CD4-positive, alpha-beta T cell treated with Interferon alpha-2 for 1 hour (primary cell): ENCODE measurements at regions not wholly inside any gene's neighbourhood (a gene's known extent, or its start where the extent isn't known, plus 50 kb on each side); places are given as distances from the start of the nearest gene placed in this dataset.
"Not testable (repeated sequence)": the region's sequence is repeated elsewhere in the genome, so short reads cannot be mapped to it uniquely, and the experiment has no call there.

Experiments
- DNase-seq, 2 donors: peaks; one replicate each; pipeline ENCODE4 v3.0.0-alpha.2; 2020 to 2022

DNA sequence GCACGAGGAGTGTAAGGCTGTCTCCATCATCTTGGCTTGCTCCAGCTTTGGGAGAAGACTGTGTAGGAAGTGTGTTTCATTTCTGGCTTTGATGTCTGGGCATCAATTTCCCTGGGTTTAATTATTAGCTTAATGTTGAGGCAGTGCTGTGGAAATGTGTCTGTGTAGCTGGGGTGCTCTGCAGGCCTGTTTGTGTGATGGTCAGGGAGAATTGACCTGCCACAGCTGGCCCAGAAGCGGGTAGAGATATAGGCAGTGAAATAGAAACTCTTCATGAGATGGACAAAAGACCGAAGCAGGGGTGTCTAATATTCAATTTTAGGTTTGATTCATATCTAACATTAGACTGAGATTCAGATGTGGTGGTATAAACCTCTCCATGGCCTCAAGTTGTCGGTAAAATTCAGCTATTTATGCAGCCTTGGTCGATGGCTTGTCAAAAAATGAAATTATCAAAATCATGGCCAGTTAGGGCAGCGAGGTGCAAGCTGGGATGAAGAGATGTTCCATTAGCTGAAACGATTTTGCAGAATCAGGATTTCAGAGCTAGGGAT, 95.3 kb upstream of the SNX9 start:
- DNase-seq, result no peak

DNA sequence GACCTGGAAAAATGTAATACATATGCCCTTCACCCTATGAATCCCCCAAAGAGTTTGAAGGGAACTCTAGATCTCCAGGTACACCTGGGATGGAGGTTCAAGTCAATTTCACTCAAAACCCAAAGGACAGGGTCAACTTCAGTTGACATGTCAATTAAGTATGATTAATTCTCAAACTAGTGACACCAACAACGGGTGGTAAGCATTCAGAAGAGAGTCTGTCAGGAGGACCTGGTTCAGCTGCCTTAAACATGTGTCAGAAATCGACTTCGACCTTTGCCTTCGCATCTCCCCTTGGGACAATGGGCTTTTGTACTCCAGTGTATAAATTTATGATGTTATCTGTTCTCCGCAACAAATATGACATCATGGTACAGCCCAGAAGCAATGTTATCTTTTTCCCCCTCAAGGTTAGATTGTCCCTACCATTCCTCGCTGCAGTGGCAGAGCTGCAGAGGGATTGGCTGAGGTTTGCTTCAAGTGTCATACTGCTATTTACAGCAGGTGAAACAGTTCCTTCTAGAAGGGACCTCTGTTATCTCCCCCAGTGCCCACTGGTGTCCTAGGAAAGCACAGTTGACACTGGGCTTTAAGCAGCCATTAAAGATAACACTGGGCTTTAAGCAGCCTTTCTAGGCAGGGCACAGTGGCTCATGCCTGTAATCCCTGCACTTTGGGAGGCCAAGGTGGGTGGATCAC, 94.7 kb upstream of the SNX9 start:
- no peak for DNase-seq

DNA sequence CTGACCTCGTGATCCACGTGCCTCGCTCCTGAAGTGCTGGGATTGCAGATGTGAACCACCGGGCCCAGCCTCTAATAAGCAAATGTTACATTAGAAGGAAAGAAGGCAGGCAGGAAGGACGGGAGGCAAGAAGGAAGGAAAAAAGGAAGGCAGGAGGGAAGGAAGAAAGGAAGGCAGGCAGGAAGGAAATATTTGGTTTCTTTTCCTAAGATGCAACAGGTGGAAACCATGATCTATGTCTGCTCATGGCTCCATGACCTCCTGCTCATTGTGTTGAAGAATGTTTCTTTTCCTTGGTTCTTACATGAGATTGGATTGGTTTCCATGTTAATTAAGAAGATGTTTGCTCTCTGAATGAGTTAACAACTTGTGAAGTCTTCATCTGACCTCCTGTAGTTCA, 91.8 kb upstream of the SNX9 start:
- DNase-seq, result no peak

DNA sequence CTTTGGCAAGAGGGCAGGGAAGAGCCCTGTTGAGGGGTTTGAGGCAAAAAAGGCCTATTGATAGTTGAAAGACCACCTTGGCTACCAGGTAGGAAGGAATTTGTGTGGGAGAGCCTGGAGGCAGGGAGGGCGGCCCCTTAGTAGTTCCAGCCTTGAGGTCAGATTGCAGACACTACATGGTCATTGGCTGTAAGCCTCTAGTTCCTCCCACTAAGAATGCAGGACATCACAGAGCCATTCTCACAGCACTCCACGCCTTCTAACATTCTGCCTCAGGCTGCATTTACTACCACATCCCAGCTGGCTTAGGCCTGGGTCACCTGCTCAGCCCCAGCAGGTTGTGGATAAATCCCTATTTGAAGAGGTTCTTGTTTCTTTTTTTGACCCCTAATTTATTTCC, 91.0 kb upstream of the SNX9 start:
- no peak for DNase-seq

DNA sequence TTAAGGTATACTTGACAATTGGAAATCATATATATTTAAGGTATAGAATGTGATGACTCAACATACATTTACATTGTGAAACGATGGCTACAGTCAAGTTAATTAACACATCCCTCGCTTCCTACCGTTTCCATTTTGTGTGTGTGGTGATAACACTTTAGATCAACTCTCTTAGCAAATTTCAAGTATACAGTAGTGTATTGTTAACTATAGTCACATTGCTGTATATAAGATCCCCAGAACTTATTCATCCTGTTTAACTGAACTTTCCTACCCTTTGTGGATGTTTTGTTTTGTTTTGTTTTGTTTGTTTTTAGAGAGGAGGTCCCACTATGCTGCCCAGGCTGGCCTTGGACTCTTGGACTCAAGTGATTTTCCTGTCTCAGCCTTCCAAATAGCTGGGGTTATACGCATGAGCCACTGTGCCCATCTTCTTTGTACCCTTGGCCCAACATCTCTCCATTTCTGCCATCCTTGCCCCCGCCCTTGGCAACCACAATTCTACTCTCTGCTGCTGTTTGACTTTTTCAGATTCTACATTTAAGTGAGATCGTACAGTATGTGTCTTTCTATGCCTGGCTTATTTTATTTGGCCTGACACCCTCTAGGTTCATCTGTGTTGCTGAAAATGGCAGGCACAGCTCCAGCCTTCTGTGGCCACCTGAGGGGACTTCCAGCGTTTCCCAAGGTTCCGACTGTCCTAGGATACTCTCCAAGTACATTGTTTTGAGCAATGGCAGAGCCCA, 90.5 kb upstream of the SNX9 start:
- DNase-seq, result no peak

DNA sequence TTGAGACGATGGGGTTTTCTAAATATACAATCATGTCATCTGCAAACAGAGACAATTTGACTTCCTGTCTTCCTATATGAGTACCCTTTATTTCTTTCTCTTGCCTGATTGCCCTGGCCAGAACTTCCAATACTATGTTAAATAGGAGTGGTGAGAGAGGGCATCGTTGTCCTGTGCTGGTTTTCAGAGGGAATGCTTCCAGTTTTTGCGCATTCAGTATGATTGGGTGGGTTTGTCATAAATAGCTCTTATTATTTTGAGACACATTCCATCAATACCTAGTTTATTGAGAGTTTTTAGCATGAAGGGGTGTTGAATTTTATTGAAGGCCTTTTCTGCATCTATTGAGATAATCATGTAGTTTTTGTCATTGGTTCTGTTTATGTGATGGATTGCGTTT, 86.5 kb upstream of the SNX9 start:
- not testable (repeated sequence) for DNase-seq

DNA sequence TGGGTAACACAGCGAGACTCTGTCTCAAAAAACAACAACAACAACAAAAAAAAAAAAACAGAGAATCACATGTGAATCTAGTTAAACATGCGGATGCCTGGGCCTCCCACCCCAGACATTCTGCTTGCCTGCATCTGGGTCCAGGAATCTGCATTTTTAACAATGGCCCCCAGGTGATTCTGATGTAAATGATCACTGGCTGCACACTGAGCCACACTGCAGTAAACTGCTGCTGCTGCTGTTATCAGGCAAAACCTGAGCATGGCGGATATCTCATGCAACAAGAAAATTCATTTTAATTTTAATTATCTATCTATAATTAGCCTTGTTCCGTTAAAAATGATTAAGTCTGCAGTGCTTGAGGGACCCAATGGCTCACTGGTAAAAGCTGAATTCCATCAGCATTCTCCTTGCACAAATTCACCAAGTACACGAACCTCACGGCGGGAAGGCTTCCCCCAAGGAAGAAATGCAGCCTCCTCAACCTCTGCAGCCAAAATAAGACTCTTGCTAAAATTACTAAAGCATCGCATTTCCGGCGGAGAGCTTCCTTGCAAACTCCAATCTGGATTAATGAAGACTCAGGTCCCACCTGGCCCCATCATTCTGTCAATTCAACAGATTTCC, 81.6 kb upstream of the SNX9 start:
- no peak for DNase-seq

DNA sequence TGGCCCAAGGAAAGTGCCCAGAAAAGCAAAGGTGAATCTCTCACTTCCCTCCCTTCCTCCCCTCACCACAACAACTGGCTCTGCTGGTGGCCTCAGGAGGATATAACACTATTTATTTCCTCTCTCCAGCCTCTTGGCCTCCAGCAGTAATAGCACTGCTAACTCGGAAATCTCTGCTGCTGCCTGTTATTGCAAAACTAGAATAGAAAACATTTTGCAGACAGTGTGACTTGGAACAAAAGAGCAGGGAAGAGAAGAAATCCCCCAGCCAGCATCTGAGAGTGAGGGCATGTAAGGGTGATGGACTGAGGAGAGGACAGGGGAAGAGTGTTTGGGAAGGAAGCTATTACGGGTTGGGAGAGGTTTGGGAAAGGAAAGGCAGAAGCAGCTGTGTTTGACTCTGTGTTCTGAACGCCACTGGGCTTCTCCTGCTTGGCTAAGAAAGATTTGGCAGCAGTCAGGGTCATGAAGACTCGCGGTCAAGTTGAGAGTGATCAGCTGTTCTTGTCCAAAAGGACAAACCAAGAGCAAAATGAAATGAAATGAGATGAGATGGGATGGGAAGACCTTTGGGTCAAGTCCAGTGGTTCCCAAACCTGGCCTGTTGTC, 81.0 kb upstream of the SNX9 start:
- DNase-seq, result no peak

DNA sequence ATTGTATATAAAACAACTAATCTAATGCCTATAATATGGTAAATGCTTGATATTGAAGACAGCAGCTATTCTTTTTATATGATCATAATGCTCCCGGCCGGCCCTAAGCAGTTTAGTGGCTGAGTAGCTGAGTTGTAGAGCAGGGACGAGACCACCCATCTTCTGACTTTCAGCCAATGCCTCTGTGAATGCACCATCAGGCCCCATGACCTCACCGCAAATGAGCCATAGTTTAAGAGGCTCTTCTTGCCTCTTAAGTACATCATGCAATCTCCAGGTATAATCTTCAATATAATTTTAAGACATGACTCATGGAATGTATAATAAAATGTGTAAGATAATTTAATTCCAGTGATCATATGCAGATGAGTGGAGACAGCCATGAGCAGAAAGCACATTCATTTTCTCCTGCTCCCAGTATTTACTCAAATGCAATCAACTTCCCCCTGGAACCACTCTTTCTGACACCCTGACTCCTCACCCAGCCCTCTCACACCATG, 78.9 kb upstream of the SNX9 start:
- DNase-seq, result no peak

DNA sequence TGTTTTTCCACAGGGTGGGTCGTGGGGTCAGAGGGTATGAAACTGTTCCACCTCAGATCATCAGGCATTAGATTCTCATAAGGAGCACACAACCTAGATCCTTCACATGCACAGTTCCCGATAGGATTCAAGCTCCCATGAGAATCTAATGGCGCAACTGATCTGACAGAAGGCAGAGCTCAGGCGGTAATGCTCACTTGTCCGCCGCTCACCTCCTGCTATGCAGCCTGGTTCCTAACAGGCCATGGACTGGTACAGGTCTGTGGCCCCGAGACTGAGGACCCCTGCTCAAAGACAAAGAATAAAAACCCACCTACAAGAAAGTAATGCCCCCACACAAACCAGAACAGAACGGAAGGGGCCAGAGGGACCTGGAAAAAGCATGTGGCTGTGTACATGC, 76.1 kb upstream of the SNX9 start:
- DNase-seq, result no peak

DNA sequence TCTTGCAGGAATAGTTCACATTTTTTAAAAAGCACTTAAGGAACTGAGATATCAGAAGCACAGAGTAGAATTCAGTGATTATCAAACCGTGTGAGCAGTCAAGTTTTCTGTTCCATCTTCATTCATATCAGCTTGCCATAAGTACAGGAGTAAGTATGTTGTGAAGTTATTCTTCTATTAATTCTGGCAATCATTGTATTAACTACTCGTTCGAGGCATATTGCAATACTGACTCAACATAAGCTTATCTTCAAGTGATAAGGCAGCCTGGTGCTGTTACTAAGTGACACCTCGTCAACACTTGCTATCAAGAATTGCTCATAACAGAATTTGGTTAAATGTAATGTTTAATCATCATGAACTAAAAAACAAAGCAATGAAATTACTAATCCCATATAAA, 75.7 kb upstream of the SNX9 start:
- no peak for DNase-seq

DNA sequence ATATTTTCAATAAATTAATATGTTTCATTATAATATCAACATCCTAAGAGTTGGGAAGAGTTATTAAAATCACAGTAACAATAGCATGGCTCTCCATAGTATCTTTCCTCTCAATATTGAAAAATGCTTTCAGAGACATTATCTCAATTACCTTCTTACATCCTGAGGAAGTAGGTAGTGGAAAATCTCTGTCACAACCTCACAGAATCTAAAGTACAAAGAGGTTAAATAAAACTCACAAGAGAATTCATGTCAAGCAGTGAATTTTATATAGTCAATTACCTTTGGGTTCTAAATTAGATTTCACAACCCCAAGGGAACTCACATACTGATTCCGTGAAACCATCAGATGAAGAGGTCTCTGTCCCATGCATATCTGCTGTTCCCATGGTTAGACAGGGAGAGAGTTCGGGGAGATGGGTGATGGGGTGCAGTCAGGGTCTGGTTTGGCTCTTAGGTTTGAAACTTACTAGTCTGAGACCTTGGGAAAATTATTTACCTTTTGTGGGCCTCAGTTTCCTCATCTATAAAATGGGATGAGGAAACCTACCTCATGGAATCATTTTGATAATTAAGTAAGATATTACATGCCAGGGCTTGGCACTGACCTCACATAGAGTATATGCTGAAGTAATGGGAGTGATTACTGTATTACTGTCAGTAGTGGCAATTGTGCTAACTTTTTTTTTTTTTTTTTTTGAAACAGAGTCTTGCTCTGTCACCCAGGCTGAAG, 74.0 kb upstream of the SNX9 start:
- DNase-seq, result no peak

DNA sequence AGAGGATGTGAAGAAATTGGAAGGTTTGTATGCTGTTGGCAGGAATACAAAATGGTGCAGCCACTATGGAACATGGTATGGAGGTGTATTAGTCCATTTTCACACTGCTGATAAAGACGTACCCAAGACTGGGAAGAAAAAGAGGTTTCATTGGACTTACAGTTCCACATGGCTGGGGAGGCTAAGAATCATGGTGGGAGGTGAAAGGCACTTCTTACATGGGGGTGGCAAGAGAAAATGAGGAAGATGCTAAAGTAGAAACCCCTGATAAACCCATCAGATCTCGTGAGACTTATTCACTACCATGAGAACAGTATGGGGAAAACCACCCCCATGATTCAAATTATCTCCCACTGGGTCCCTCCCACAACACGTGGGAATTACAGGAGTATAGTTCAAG, 72.1 kb upstream of the SNX9 start:
- not testable (repeated sequence) for DNase-seq

DNA sequence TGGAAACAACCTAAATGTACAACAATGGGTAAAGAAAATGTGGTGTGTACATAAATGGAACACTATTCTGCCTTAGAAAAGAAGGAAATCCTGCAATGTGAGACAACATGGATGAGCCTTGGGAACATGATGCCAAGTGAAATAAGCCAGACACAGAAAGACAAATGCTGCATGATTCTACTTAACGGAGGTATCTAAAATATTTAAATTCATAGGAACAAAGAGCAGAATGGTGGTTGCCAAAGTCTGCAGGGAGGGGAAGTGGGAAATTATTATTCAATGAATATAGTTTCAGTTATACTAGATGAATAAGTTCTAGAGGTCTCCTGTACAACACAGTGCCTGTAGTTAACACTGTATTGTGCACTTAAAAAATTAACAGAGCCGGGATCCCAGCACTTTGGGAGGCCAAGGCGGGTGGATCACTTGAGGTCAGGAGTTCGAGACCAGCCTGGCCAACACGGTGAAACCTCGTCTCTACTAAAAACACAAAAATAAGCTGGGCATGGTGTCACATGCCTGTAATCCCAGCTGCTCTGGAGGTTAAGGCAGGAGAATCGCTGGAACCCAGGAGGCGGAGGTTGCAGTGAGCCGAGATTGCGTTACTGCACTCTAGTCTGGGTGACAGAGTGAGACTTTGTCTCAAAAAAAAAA, 71.4 kb upstream of the SNX9 start:
- DNase-seq, result no peak

DNA sequence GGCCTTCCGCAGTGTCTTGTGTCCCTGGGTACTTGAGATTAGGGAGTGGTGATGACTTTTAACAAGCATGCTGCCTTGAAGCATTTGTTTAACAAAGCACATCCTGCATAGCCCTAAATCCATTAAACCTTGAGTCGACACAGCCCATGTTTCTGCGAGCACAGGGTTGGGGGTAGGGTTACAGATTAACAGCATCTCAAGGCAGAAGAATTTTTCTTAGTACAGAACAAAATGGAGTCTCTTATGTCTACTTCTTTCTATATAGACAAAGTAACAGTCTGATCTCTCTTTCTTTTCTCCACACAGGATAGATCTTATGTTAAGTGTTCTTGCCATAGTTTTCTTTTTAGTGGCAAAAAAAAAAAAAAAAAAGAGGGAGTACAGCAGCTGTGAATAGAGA, 70.2 kb upstream of the SNX9 start:
- not testable (repeated sequence) for DNase-seq

DNA sequence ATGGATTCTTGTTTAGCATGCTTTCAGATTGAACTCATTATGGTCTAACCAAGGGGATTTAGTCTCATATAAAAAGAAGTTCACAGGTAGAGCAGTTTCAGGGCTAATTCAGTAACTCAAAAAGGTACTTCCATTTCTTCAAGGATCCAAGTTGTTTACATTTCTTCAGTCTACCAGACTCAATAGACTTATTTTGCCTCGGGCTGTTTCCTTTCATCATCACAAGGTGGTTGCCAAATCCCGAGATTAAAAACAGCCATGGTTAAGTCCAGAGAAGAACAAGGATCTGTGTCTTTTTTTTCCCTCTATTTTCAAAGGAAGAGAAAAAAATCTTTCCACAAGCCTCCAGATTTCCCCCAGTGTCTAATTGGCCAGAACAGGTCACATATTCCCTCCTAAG, 69.8 kb upstream of the SNX9 start:
- no peak for DNase-seq

DNA sequence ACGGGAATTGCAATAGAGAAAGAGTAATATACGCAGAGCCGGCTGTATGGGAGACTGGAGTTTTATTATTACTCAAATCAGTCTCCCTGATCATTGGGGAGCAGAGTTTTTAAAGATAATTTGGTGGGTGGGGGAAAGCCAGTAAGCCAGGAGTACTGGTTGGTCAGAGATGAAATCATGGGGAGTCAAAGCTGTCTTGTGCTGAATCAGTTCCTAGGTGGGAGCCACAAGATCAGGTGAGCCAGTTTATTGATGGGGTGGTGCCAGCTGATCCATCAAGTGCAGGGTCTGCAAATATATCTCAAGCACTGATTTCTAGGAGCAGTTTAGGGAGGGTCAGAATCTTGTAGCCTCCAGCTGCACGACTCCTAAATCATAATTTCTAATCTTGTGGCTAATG, 69.2 kb upstream of the SNX9 start:
- not testable (repeated sequence) for DNase-seq

DNA sequence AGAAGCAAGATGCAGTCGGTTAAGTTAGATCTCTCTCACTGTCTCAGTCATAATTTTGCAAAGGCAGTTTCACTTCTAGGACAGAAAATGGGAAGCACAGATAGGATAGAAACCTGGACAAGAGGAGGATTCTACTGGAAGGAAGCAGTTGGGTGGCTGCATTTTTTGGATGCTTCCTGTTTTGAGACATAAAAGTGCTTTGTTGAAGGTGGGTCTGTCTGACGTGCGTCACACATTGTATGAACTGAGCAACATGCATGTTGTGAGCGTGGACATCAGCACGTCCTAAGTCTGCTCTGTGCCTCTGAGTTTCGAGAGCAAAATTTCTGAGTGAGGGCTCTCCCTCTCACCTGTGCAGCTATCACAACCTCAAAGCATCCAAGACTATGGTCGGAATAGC, 68.7 kb upstream of the SNX9 start:
- no peak for DNase-seq

DNA sequence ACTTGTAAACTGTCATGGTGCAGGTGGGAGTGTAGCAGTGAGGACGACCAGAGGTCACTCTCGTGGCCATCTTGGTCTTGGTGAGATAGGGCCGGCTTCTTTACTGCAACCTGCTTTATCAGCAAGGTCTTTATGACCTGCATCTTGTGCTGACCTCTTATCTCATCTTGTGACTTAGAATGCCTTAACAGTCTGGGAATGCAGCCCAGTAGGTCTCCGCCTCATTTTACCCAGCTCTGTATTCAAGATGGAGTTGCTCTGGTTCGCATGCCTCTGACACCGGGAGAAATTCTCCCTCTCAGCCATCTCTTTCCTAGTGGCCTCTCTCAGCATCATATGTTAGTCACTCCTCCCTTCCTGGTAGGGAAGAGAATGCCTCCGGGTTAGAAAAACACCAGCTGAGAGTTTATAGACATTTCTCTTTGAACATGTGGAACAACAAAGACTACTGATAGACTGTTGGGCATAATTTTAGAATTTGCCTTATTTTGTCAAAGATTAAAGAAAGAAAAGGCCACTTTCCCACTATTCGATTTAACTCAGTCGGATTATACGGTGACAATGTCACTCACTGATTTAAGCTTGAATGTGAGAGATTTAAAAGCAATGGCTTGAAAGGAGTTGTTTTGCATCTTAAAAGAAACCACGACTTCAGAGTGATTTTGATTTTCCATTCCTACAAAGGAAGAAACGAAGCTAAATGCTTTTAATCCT, 67.9 kb upstream of the SNX9 start:
- no peak for DNase-seq

DNA sequence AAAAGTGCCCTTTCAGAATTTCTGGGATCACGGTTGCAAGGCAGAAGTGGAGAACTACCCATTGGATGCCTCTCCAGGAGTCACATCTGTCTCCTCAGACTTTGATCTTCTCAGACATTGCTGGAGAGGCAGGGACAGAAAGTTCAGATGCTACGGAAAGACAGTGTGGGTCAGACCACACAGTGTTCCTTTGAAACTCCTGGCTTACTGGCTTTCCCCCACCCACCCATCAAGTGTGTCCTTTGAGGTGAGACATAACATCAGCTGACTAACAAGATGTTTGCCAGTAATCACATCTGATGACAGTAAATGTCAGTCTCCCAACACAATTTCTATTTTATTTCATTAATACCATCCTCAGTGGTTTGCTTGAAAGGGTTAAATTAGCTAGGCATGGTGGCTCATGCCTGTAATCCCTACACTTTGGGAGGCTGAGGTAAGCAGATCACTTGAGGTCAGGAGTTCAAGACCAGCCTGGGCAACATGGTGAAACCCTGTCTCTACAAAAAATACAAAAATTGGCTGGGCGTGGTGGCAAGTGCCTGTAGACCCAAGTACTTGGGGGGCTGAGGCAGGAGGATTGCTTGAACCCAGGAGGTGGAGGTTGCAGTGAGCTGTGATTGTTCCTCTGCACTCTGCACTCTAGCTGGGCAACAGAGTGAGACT, 67.2 kb upstream of the SNX9 start:
- DNase-seq, result peak; percentile 36 to 47
